ENCODE measurements at regions not wholly inside any gene's neighbourhood (a gene's known extent, or its start where the extent isn't known, plus 50 kb on each side); places are given as distances from the start of the nearest gene placed in this dataset.

- Histone ChIP-seq H3K27me3 (ENCODE audit: control insufficient read depth in 1 of 2, insufficient read depth in 2 of 2, low read length in 2 of 2) (no peaks in the 10 kb centered on the region), H3K9ac (ENCODE audit: insufficient read depth, low read depth, low read length) (no peak overlapping the region), H3K9me3 (ENCODE audit: low read length) (peaks cover 41% of the 10 kb centered on the region), H3K36me3 (replicated peaks in 1 of 2; ENCODE audit: control insufficient read depth in 1 of 2, insufficient read depth in 2 of 2, low read length in 2 of 2) (no peaks in the 10 kb centered on the region), H4K20me1 (ENCODE audit: insufficient read depth, low read length) (no peaks in the 10 kb centered on the region), H2AFZ (ENCODE audit: low read length) (no peak overlapping the region), H3K4me1 (ENCODE audit: insufficient read depth, low read length) (no peaks in the 10 kb centered on the region), H3K79me2 (ENCODE audit: insufficient read depth, low read length) (no peaks in the 10 kb centered on the region), H3K4me3 (replicated peaks in 1 of 3; ENCODE audit: insufficient read depth in 1 of 3, low read depth in 2 of 3, low read length in 3 of 3) (no peak overlapping the region), H3K4me2 (ENCODE audit: low read depth, low read length) (no peak overlapping the region), H3K27ac (ENCODE audit: extremely low read length, insufficient read depth, low read length) (no peak overlapping the region)
- no peak for TF ChIP-seq RARA (CRISPR knock-in tag; IDR thresholded peaks at IDR 0.05)
- TF ChIP-seq TAF15 (IDR thresholded peaks at IDR 0.05; ENCODE audit: low read depth, low read length, poor library complexity, severe bottlenecking) = no peak
- no peak for TF ChIP-seq HNRNPUL1 (IDR thresholded peaks at IDR 0.05; ENCODE audit: low read depth, low read length)
- TF ChIP-seq SOX5 (CRISPR knock-in tag; IDR thresholded peaks at IDR 0.05; ENCODE audit: borderline replicate concordance) = no peak
- no peak for TF ChIP-seq IKZF5 (CRISPR knock-in tag; IDR thresholded peaks at IDR 0.05)
- TF ChIP-seq GMEB2 (CRISPR knock-in tag; IDR thresholded peaks at IDR 0.05; ENCODE audit: low read depth) = no peak
- no peak for TF ChIP-seq ARNT2 (CRISPR knock-in tag; IDR thresholded peaks at IDR 0.05; ENCODE audit: low read depth)
- TF ChIP-seq HOXA9 (CRISPR knock-in tag; IDR thresholded peaks at IDR 0.05; ENCODE audit: borderline replicate concordance) = no peak
- no peak for TF ChIP-seq ZBTB34 (CRISPR knock-in tag; IDR thresholded peaks at IDR 0.05)
- no peak for TF ChIP-seq ZNF557 (CRISPR knock-in tag; IDR thresholded peaks at IDR 0.05)
- TF ChIP-seq SPEN (CRISPR knock-in tag; IDR thresholded peaks at IDR 0.05; ENCODE audit: low read depth) = no peak
- TF ChIP-seq PLRG1 (conservative IDR thresholded peaks at IDR 0.05) = no peak
- no peak for TF ChIP-seq MAF1 (CRISPR knock-in tag; IDR thresholded peaks at IDR 0.05; ENCODE audit: borderline replicate concordance)
- in situ Hi-C loops (cut with HindIII; ENCODE audit: extremely low pct_ligation_motif_present, low pct_unique_long_range_greater_than_20kb) (no loop called here), intact Hi-C loops (cut with micrococcal nuclease; ENCODE audit: unreplicated experiment) (no loop called here)
- CTCF ChIA-PET (ENCODE audit: low intra/inter-chr PET ratio, low total read pairs) = no interaction called here
- POLR2A ChIA-PET = no interaction called here
- FAIRE-seq = no peak
- no peak for ATAC-seq
- DNase-seq (ENCODE audit: low spot score) = no peak
- BruUV-seq (replicated peaks) = no TSS peak
- under 1% methylated on average over 7 of the region's 7 CpGs for WGBS (ENCODE audit: low lambda C conversion rate)
These were observed 979.2 kb downstream of the CNTNAP5 start for GRCh38 chr2:125004106-125004800.

Data from HepG2 (cell line).